ENCODE measurements at regions not wholly inside any gene's neighbourhood (a gene's known extent, or its start where the extent isn't known, plus 50 kb on each side); places are given as distances from the start of the nearest gene placed in this dataset.

DNA sequence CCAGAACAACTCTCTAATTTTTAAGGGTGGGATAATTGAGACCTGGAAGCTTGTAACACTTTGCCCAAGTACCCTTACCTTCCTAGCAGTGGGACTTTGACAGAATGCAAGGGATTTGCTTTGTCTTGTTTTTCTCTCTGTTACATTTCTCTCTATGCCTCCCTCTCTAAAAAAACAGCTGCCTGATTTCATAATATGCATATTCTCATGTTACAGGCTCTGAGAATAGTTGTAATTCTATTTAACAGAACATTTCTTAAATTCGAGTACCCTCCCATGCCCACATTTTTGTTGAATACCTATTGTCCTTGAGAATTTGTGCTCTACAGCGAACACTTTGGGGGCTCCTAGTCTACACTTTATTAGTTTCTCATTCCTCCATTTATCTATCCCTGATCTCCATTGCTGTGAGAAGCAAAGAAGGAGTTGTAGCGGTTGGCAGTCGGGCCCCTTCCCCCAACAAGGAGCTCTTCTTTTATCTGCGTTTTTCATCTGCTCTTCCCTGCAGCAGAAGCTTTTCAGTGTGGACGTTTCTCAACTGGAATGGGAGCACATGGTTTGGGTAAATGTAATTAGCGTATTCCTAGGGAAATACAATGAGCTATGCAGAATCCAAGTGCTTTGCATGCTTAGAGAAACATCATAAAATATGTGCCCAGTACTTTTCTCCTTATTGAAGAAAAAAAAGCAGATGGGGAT is 117.7 kb upstream of the CCDC90B start:
- Histone ChIP-seq H3K9ac (ENCODE audit: insufficient read depth, low read length, poor library complexity, severe bottlenecking) (no peak overlapping the region), H3K4me2 (replicated peaks; ENCODE audit: extremely low read depth, low read length, poor library complexity, severe bottlenecking) (no peak overlapping the region), H4K20me1 (ENCODE audit: insufficient read depth, low read length) (no peaks in the 10 kb centered on the region), H3K27me3 (ENCODE audit: control insufficient read depth in 2 of 2, insufficient read depth in 2 of 2, low read length in 2 of 2) (no peaks in the 10 kb centered on the region), H3K79me2 (ENCODE audit: insufficient read depth, low read length) (no peaks in the 10 kb centered on the region), H3K4me1 (ENCODE audit: control insufficient read depth in 1 of 2, insufficient read depth in 2 of 2, low read length in 2 of 2) (no peaks in the 10 kb centered on the region), H3K9me3 (replicated peaks in 1 of 2; ENCODE audit: control insufficient read depth in 1 of 2, insufficient read depth in 1 of 2, low read length in 2 of 2) (no peaks in the 10 kb centered on the region), H3K27ac (ENCODE audit: low read depth in 1 of 2, low read length in 2 of 2) (no peak overlapping the region), H2AFZ (ENCODE audit: insufficient read depth, low read depth, low read length, poor library complexity, severe bottlenecking) (no peak overlapping the region), H3K36me3 (replicated peaks in 1 of 2; ENCODE audit: control insufficient read depth in 1 of 2, insufficient read depth in 2 of 2, low read length in 2 of 2) (no peaks in the 10 kb centered on the region), H3K4me3 (replicated peaks in 1 of 3; ENCODE audit: low read depth in 2 of 3, low read length in 3 of 3) (no peak overlapping the region)
- intact Hi-C loops (cut with micrococcal nuclease) = no loop called here
- no peak overlapping the region for H3K4me3 Mint-ChIP-seq
- no peaks in the 10 kb centered on the region for H3K4me1 Mint-ChIP-seq
- no peak for DNase-seq
- peaks cover 0 to 7% (median 2%) of the 10 kb centered on the region in 7 donors for H3K9me3 Mint-ChIP-seq
- TF ChIP-seq, protein P1, sequence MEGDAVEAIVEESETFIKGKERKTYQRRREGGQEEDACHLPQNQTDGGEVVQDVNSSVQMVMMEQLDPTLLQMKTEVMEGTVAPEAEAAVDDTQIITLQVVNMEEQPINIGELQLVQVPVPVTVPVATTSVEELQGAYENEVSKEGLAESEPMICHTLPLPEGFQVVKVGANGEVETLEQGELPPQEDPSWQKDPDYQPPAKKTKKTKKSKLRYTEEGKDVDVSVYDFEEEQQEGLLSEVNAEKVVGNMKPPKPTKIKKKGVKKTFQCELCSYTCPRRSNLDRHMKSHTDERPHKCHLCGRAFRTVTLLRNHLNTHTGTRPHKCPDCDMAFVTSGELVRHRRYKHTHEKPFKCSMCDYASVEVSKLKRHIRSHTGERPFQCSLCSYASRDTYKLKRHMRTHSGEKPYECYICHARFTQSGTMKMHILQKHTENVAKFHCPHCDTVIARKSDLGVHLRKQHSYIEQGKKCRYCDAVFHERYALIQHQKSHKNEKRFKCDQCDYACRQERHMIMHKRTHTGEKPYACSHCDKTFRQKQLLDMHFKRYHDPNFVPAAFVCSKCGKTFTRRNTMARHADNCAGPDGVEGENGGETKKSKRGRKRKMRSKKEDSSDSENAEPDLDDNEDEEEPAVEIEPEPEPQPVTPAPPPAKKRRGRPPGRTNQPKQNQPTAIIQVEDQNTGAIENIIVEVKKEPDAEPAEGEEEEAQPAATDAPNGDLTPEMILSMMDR (IDR thresholded peaks at IDR 0.05) = no peak
- no CpG with 5 or more reads among the region's 7 CpGs for WGBS (ENCODE audit: insufficient coverage)
- H3K27ac Mint-ChIP-seq = no peak overlapping the region
- H3K27me3 Mint-ChIP-seq (ENCODE audit: low read depth in 3 of 3) = peaks cover 0 to 3% (median 0%) of the 10 kb centered on the region in 3 donors
- no peaks in the 10 kb centered on the region for H3K36me3 Mint-ChIP-seq

DNA sequence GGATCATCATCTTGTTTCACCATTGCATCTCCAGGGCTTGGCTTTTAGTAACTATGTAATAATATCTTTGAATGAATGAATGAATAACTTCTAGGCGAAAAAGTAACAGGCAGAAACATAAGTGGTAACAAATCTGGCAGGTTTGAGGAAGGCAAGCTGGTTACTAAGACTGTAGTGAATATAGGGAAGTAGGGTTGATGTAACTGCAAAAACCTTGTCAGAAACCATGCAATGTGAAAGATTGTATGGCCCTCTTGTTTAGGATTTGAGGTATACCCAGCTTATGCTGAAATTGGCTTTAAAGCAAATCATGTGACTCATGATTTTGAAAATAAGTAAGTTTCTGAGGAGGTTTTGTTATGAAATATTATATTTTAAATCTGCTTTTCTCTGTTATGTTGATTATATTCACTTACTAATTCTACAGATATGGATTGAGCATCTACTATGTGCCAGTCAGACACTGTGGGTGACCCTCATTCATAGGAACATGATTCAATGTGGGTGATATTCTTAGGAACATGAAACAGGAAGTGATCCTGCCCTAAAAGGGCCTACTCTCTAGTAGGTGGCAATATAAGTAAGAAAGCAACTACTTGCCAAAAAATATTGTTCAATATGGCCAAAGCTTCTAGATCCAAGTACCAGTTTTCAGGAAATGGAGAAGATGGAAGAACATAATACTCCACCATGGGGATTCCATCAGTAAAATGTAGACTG is 115.5 kb upstream of the CCDC90B start:
- peaks cover 0 to 6% (median 2%) of the 10 kb centered on the region in 7 donors for H3K9me3 Mint-ChIP-seq
- Histone ChIP-seq H3K27me3 (ENCODE audit: control insufficient read depth in 2 of 2, insufficient read depth in 2 of 2, low read length in 2 of 2) (no peaks in the 10 kb centered on the region), H3K4me3 (replicated peaks in 1 of 3; ENCODE audit: low read depth in 2 of 3, low read length in 3 of 3) (no peak overlapping the region), H3K27ac (ENCODE audit: low read depth in 1 of 2, low read length in 2 of 2) (no peak overlapping the region), H4K20me1 (ENCODE audit: insufficient read depth, low read length) (no peaks in the 10 kb centered on the region), H3K4me1 (ENCODE audit: control insufficient read depth in 1 of 2, insufficient read depth in 2 of 2, low read length in 2 of 2) (no peaks in the 10 kb centered on the region), H3K4me2 (replicated peaks; ENCODE audit: extremely low read depth, low read length, poor library complexity, severe bottlenecking) (no peak overlapping the region), H3K36me3 (replicated peaks in 1 of 2; ENCODE audit: control insufficient read depth in 1 of 2, insufficient read depth in 2 of 2, low read length in 2 of 2) (no peaks in the 10 kb centered on the region), H2AFZ (ENCODE audit: insufficient read depth, low read depth, low read length, poor library complexity, severe bottlenecking) (no peak overlapping the region), H3K9me3 (replicated peaks in 1 of 2; ENCODE audit: control insufficient read depth in 1 of 2, insufficient read depth in 1 of 2, low read length in 2 of 2) (no peaks in the 10 kb centered on the region), H3K79me2 (ENCODE audit: insufficient read depth, low read length) (no peaks in the 10 kb centered on the region), H3K9ac (ENCODE audit: insufficient read depth, low read length, poor library complexity, severe bottlenecking) (no peak overlapping the region)
- H3K27me3 Mint-ChIP-seq (ENCODE audit: low read depth in 3 of 3) = peaks cover 0 to 3% (median 0%) of the 10 kb centered on the region in 3 donors
- 100% methylated on average over 1 of the region's 1 CpG for WGBS (ENCODE audit: insufficient coverage)
- DNase-seq = no peak
- H3K36me3 Mint-ChIP-seq = no peaks in the 10 kb centered on the region
- intact Hi-C loops (cut with micrococcal nuclease) = no loop called here
- no peak overlapping the region for H3K4me3 Mint-ChIP-seq
- no peak overlapping the region for H3K27ac Mint-ChIP-seq
- TF ChIP-seq, protein P1 (IDR thresholded peaks at IDR 0.05) = no peak
- H3K4me1 Mint-ChIP-seq = no peaks in the 10 kb centered on the region

Measured in CD14-positive monocyte (primary cell).